HG02610 (cell line): ENCODE measurements at regions not wholly inside any gene's neighbourhood (a gene's known extent, or its start where the extent isn't known, plus 50 kb on each side); places are given as distances from the start of the nearest gene placed in this dataset.
A peak's percentile ranks its signal among the peaks of the same experiment; 100 is the strongest.
"Not testable (repeated sequence)": the region's sequence is repeated elsewhere in the genome, so short reads cannot be mapped to it uniquely, and the experiment has no call there.

Experiments used
- ATAC-seq: cut with Tn5 transposase; IDR thresholded peaks from one replicate; pipeline ENCODE4 v1.9.1; 2021; ENCODE audit warnings: mild to moderate bottlenecking, moderate library complexity; ENCODE audit not compliant: unreplicated experiment

- no peak for ATAC-seq
Observed at GRCh38 chr5:85517386-85517785, 1100.4 kb upstream of the COX7C start.

- ATAC-seq, result no peak
Observed at GRCh38 chr5:85533341-85534047, 1084.2 kb upstream of the COX7C start.

GRCh38 chr5:85538362-85538761 lies 1079.4 kb upstream of the COX7C start:
- ATAC-seq, result no peak

- ATAC-seq, result no peak
Observed at GRCh38 chr5:85545129-85545528, 1072.6 kb upstream of the COX7C start.

- ATAC-seq, result no peak
Observed at GRCh38 chr5:85549229-85549628, 1068.5 kb upstream of the COX7C start.

GRCh38 chr5:85549836-85550599 lies 1067.7 kb upstream of the COX7C start:
- ATAC-seq, result no peak

GRCh38 chr5:85556464-85556863 lies 1061.3 kb upstream of the COX7C start:
- ATAC-seq, result no peak

GRCh38 chr5:85576666-85577065 lies 1041.1 kb upstream of the COX7C start:
- ATAC-seq, result no peak

- ATAC-seq, result not testable (repeated sequence)
Observed at GRCh38 chr5:85587806-85588205, 1029.9 kb upstream of the COX7C start.

GRCh38 chr5:85588268-85588667 lies 1029.5 kb upstream of the COX7C start:
- ATAC-seq, result not testable (repeated sequence)

GRCh38 chr5:85590764-85591163 lies 1027.0 kb upstream of the COX7C start:
- ATAC-seq, result no peak

GRCh38 chr5:85591311-85591710 lies 1026.4 kb upstream of the COX7C start:
- ATAC-seq, result no peak

GRCh38 chr5:85602843-85603242 lies 1014.9 kb upstream of the COX7C start:
- no peak for ATAC-seq

- no peak for ATAC-seq
Observed at GRCh38 chr5:85604378-85604777, 1013.4 kb upstream of the COX7C start.

GRCh38 chr5:85604786-85605185 lies 1013.0 kb upstream of the COX7C start:
- no peak for ATAC-seq

GRCh38 chr5:85605381-85605780 lies 1012.4 kb upstream of the COX7C start:
- no peak for ATAC-seq

GRCh38 chr5:85614489-85614888 lies 1003.3 kb upstream of the COX7C start:
- no peak for ATAC-seq

- no peak for ATAC-seq
Observed at GRCh38 chr5:85621668-85622067, 996.1 kb upstream of the COX7C start.

GRCh38 chr5:85628153-85628552 lies 989.6 kb upstream of the COX7C start:
- peak; percentile 51 for ATAC-seq

GRCh38 chr5:85638495-85639125 lies 979.1 kb upstream of the COX7C start:
- ATAC-seq, result not testable (repeated sequence)

- ATAC-seq, result no peak
Observed at GRCh38 chr5:85646036-85646435, 971.7 kb upstream of the COX7C start.

- no peak for ATAC-seq
Observed at GRCh38 chr5:85646641-85647040, 971.1 kb upstream of the COX7C start.
